GM19043 (cell line): ENCODE measurements at regions not wholly inside any gene's neighbourhood (a gene's known extent, or its start where the extent isn't known, plus 50 kb on each side); places are given as distances from the start of the nearest gene placed in this dataset.

ENCODE experiments used
- ATAC-seq: cut with Tn5 transposase; IDR thresholded peaks from one replicate; pipeline ENCODE4 v1.9.1; 2021; ENCODE audit warnings: low read depth; ENCODE audit not compliant: unreplicated experiment

DNA sequence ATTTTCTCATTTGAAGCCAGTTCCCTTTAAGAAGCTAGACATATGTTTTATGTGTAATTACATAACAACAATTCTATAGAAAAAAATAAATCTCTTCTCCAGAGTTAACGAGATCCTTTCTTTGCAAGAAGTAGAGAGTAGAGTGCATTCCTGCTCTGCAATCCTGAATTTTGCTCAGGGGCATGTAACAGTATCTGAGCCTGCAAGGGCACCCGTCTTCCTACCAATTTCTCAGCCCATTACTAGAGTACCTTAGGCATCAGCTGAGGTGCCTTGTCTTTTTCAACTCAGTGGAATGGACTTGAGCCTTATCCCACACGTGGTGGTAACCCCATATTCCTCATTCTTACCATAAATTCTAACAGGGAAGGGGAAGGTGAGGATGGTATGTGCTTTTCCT, 205.9 kb downstream of the IKZF2 start:
- no peak for ATAC-seq

DNA sequence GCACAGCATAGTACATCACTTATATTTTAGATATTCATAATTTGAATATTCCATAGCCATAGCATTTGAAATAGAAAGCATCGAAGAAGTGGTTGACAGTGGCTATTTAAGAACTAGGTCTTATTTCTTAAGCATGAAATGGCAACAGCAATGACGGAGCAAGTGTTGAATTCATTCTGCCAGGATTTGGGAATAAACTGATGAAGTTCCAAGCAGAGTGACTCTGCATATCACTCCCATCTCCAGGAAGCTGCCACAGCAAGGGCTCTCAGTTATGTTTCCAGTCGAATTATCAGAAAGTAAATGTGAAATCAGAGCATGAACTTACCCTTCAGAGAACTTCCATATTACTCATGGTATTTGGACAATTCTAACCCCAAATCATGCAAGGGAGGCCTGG, 208.1 kb downstream of the IKZF2 start:
- ATAC-seq = no peak

DNA sequence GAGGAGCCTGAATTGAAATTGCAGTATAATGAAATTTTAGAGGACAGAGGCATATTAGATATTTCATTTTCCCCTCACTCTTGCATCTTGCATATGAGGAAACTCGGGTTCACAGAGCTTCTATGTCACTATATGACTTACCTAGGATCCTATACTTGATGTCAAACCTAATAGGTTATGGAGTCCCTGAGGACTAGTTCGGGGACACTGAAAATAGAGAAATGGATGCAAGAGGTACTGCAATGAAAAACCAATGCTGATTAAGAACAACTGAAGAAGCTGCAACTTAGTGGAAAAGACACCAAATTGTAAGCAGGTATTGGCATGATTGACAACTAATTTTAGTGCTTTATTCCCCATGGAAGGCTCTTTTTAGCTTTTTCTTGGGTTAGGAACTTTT, 210.1 kb downstream of the IKZF2 start:
- ATAC-seq = no peak

DNA sequence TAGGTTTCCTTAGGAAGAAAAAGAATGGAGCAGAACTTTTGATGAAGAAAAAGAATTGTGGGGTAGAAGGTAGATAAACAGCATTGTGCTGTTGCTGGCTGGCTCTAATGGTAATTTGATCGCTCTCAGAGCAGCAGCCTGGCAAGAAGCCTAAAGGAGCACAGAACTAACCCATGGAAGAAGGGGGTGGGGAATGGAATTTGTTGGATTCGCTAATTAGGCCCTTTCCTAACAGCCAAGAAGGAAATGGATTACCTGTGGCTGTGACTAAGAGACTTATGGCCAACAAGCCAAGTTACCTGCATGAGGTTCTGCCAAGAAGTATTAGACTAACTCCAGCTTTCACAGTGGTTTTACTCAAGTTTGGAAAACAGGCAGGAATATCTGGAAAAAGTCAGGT, 210.6 kb downstream of the IKZF2 start:
- no peak for ATAC-seq

DNA sequence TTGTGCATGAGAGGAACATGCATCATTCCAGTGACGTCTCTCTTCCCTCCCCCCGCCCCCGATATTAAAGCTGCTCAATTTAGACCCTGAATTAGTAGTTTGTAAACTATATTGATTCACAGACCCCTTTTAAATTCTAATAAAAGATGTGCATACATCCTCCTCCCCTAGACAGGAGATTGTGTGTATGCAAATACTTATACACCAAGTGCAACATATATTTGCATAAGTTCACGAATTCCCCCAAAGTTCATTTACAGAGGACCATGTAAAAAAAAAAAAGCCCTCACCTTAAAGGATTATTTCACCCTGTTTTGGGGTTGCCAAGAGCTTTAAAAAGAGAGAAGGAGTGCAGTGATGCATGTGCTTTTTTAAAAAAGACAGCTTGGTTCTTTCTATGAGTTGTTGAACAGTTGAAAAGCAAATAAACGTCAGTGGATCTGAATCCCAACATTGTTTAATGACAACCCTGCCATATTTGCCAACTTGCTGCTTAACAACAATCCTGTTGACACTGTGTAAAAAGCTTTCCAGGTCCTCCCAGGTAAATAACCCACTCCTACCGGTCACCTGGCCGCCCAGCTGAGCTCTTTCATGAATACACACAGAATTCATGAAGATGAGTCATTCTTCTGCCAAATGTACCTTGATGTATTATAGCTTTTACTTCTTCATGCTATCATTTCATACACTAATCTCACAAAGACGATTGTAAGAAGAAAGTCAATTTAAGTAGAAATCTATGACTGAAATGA, 211.5 kb downstream of the IKZF2 start:
- ATAC-seq = no peak

DNA sequence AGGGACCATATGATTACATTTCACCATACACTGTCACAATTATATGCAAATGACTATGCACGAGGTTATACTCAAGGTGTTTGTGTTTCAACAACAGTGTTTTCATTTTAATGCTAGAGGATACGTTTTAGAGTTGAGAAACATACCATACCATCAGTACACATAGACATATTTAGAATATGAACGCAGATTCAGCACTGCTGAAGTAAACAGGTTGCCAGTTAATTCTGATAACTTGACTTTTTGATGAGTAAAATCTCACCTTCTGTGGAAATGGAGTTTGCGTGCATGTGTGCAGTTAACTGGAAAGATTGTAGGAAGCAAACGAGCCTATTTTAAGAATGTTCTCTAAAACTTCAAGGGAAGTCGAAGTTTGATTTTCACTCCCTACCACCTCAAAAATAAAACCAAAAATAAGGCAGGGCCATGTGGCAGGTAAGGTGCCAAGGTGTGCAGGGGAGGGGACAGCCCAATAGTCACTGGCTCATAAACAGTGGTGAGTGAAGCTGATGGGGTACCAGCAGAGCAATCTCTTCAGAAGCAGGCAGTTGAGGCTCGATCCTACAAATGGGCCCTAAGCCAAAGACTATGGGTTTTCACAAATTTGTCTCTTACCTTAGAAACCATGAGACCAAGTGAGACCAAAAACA, 213.1 kb downstream of the IKZF2 start:
- no peak for ATAC-seq

DNA sequence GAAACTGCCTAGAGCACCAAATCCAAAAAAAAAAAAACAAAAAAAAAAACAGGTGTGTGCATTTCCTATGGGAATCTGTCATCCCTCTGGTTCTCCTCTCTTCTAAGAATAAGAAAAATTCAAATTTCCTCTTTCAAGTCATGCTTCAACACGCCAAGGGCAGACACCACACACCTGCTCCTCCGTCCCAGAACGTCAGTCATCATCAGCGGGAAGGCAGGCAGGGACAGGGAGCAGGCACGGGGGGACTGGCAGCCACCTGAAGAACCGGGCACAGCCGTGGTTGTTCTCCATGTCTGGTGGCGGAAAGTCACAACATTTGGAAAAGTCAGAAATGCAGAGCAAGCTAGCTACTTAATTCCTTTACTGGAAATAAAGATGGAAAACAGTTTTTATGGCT, 214.8 kb downstream of the IKZF2 start:
- no peak for ATAC-seq

DNA sequence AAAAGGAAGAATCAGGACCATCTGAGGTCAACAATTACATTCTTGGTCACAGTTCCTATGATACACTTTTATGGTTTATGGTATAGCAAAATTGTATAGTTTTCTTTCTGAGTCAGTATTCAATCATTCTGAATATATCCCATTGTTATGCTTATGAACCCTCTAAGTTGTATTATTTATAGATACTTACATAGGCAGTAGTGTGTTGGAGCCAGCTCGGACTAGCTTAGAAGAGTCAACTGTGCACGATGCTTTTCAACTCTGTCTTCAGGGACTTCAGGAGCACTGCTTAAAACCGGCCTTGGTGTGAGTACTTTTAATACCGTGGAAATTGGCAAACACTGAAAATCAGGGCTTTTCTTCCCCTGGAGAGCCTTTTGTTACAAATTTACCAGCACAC, 215.7 kb downstream of the IKZF2 start:
- ATAC-seq = no peak

DNA sequence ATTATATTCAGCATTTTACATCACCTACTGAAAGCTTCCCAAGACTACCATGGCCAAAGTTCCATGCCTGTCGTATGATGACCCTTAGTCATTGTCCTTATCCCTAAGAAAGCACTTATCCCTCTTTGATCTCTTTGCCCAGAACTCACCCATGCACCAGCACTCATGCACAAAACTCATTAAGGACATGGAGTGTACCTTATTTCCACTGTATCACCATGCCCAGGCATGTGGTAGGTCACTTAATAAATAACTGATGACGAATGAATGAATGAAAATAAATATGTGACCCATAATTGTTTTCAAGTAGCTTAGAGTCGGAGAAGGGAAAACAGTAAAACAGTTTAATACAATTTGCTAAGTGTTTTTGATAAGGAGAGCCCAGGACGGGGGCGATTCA, 220.1 kb downstream of the IKZF2 start:
- ATAC-seq = no peak

DNA sequence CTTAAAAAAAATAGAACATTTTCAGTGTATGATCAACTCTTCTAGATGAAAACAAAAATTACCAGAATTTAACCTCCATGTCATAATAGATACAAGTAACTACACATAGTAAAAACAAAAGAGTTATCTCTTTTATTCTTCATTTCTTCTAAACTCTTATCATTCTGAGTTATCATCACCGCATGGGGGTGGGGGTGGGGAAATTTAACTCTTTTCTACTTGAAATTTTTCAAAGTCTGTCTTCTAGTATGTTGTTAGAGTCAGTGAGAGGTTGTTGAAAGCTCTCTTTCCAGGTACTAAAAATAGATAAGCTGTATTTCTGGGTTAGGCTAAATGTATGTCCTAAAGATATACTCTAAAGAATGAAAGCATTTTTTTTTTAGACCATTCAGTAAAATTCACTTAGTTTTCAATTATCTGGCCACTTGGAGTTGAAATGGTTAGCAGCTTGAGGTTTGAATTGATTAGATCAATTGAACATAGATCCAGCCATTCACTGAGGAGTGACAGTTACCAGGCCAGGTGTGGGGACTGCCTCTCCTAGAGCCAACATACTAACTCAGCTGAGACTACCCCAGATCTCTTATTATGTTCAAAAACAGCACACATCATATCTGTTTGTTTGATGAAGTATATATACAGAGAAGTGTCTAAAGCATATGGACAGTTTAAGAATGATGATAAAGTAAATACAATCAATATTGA, 220.7 kb downstream of the IKZF2 start:
- no peak for ATAC-seq

DNA sequence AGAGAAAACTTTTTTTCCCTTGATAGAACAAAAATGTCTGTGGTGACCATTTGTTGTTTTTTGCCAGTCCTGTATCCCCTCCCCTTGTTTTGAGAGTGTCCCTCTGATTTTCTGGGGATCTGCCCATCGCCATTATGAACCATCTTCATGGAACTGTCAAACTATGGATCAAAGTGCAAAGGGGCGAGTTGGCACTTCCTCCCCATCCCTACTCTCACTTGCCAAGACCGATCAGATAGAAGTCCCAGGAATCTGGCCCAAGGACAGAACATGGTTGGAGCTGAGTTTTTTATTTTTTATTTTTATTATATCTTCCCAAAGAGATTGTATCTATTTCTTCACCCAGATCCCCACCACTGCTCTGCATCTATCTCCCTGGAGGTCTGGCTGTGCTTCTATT, 221.4 kb downstream of the IKZF2 start:
- no peak for ATAC-seq

DNA sequence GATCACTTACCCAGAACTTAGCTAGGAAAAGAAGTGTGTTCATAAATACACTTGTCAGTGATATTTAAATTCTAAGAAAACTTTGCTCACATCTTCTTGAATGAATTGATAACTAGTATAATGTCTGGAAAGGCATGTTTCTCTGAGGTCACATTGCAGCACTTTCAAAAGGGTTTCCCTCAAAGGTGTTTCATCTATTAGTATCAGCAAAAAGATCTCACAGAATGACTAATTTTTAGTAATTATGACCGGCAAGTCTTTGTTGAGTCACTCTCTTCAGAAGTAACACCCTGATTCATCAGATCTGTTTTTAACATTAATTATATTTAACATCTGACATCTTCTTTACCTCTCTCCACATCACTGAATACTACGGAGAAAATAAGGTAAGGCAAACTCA, 222.3 kb downstream of the IKZF2 start:
- ATAC-seq = no peak

DNA sequence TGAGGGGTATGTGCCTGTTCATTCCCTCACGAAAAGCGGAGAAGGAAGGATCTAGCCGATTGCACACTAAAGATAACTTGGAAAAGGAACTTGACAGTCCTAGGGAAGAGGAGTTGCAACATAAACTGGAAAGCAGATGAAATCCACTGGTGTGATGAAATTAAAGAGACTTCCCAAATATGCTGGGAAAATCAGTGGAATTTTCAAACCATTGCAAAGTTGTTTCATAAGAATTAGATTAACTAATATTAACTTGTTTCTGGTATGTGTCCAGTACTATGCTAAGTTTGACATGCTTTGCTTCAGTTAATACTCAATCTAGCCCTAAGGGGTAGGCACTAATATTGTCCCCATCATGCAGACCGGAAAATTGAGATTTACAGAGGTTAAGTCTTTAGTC, 222.7 kb downstream of the IKZF2 start:
- no peak for ATAC-seq

DNA sequence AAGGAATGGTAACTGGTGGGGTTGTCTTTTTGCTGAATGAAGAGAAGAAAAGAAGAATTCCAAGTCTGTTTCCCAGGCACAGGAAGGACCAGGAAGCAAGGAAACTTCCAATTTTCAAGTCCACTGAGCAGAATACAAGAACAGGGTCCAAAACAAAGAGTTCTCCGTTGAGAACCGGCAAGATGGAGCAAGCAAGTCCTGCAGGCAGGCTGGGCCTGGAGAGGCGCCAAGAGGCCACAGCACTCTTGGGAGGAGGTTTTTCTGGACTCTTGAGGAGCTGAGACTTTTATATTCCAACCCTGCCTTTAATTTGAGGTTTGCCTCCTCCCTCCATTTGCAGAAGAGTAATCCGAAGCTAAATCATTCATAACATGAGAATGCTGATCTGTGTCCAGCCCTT, 224.5 kb downstream of the IKZF2 start:
- no peak for ATAC-seq

DNA sequence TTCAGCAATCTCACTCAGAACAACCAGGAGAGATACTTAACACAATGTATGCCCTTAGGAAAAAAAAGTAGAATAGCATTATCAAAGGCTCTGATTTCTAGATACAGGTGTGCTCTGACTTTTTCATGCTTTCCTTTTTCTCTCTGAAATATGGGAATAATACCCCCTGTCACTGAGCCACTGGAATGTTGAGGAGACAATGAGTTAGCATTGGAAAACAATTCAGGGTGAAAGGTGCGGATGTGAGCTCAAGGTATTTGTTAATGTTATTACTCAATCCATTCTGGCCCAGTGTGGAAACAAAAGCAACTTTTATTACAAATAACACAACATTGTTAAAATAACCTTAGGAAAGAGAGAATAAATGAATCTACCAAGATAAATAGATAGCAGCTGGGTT, 228.0 kb downstream of the IKZF2 start:
- no peak for ATAC-seq

DNA sequence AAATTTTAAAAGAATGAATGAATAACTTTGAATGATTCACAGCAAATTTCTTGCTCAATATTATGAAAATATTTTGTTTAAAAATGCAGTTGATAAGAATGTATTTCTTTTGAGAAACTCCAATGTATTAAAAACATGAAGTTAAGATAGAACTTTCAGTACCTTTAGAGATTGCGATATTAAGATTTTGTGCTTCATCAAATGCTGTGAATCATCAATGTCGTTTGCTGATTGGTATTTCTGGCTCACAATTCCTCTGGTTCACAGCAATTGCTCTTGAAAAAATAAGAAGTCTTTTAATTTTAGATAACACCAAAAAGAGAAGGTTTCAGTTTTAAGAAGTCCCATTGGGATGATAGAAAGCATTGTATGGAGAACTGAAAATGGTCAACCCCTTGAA, 228.7 kb downstream of the IKZF2 start:
- ATAC-seq = no peak

DNA sequence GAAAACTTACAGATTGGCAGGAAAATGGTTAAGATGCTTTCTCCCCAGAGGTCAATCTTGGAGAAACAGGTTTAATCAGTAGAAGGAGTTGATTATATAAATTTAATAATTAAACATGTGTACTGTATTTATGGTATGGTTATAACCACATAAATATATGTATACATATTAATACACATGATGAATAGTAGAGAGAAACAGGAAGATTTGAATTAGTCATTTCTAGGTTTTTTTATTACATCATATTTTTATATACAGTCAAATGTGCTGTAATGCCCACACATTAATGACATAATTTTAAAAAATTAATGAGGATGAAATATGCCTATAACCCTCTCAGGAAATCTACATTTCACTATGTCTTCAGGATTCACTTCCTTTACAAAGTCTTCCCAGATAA, 229.7 kb downstream of the IKZF2 start:
- ATAC-seq = no peak

DNA sequence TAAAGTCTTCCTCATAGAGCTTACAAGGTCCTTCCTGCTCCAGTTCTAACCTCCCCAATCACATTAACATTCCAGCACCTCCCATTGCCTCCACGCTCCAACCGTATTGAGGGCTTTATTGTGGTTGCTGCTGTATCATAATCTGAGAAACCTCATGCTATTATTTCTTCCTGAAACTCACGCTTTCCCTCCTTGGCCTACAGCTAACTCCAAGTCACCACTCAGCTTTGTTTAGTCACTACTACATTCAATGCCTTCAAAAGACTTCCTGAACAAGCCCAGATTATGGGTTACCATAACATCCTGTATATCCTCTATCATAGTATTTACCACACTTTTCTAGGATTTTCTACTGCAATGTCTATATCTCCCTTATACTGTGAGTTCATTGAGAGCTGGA, 230.4 kb downstream of the IKZF2 start:
- ATAC-seq = no peak

DNA sequence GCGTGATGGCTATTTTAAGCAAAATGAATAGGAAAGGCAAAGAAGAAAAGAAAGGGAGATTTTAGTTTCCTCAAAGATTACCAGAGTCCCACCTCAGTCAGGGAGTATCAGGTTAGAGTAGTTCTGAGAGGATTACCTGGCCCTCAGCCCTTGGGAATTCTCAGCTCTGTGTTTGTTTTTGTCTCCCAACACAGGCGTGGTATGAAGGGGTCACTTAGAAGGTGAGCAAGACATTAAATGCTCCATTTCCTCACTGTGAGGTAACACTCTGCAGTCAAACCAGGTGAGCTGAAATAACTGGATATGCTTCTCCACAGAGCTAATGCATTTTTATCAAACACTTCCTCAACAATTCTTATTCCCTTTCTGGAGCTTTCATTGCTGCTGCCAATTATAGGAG, 232.2 kb downstream of the IKZF2 start:
- no peak for ATAC-seq

DNA sequence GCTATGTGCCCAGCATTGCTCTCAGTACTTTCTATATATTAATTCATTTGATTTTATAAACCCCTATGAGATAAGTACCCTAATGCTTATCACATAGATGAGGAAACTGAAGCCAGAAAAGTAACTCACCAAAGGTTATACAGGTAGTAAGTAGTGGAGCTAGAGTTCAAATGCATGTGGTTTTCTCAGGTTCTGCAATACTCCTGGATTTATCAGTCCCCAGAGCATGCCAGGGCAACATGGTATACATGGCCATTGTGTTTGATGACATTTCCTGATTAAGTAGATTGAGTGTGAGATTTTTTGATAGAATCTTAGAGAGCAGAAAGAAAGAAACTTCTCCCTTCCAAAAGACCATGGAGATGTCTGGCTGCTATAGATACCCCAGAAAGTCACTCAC, 233.1 kb downstream of the IKZF2 start:
- no peak for ATAC-seq

DNA sequence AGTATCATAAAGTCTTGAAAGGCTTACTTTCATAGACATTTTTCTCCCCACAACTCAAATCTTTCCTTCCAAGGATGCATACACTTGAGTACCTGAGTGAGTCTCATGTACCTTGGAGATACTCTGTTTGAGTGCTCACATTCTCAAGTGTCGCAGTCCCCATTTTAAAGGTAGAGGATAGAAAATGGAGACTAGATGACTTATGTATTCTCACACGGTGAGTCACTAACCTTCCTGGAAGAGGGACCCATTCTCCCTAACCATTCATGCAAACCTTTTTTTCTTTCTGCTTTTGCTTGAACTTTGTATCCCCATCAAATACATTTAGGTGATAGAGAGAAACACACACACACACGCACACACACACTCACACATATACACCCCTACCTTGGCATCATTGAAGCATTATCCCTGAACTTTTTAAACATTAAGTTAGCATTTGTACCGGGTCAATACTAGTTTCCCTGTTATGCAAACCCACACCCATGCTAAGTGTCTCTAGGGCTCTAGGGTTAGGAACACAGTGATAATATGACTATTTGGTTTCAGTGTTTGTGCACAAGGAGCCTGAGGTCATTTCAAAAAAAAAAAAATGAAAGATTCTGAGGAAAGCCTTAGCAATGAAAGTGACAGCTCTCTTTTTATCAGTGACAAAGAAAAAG, 236.2 kb downstream of the IKZF2 start:
- ATAC-seq = peak; percentile 46
